Mononuclear cell (primary cell): ENCODE measurements at regions not wholly inside any gene's neighbourhood (a gene's known extent, or its start where the extent isn't known, plus 50 kb on each side); places are given as distances from the start of the nearest gene placed in this dataset.

Experiments
- H3K27me3 ChIP-seq: 2 replicates; pipeline ENCODE4 v1.6.0; 2011; ENCODE audit warnings: low read length, control low read depth; ENCODE audit not compliant: insufficient read depth
- H3K4me1 ChIP-seq: 2 replicates; pipeline ENCODE4 v1.5.1; 2011; ENCODE audit warnings: mild to moderate bottlenecking, low read length, control low read depth; ENCODE audit not compliant: insufficient read depth
- H3K4me3 ChIP-seq: 2 replicates; pipeline ENCODE4 v1.5.1; 2011; ENCODE audit warnings: mild to moderate bottlenecking, low read length, moderate library complexity
- H3K9me3 ChIP-seq: 2 replicates; pipeline ENCODE4 v1.5.1; 2011; ENCODE audit warnings: low read depth, mild to moderate bottlenecking, control low read depth, low read length

DNA sequence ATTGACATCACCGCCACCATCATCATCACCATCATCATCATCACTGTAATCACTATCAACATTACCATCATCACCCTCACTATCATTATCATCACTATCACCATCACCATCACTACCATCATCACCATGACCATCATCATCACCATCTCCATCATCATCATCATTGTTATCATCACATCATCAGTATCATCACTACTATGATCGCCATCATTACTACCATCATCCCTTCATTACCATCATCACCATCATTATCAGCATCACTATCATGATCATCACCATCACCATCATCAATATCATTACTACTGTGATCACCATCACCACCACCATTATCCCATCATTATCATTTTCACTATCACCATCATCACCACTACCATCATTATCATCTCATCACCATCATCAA is 368.3 kb downstream of the SEC14L1 start:
- H3K9me3 ChIP-seq, result peaks cover 8% of the 10 kb centered on the region
- H3K4me1 ChIP-seq, result no peaks in the 10 kb centered on the region

DNA sequence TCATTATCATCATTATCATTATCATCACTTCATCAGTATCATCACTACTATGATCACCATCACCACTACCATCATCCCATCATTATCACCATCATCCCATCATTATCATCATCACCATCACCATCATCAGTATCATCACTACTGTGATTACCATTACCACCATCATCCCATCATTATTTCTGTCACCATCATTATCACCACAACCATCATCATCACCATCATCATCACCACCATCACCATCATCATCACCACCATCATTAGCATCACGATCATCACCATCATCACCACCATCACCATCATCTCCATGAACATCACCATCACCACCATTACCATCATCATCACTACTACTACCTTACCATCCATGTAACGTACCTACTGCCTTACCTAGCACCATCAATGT is 368.8 kb downstream of the SEC14L1 start:
- Histone ChIP-seq H3K4me3 (no peak overlapping the region), H3K4me1 (no peaks in the 10 kb centered on the region), H3K27me3 (no peaks in the 10 kb centered on the region), H3K9me3 (peaks cover 8% of the 10 kb centered on the region)

More for the DNA sequence above, 368.3 kb downstream of the SEC14L1 start:
- no peak overlapping the region for H3K4me3 ChIP-seq
- H3K27me3 ChIP-seq, result no peaks in the 10 kb centered on the region

DNA sequence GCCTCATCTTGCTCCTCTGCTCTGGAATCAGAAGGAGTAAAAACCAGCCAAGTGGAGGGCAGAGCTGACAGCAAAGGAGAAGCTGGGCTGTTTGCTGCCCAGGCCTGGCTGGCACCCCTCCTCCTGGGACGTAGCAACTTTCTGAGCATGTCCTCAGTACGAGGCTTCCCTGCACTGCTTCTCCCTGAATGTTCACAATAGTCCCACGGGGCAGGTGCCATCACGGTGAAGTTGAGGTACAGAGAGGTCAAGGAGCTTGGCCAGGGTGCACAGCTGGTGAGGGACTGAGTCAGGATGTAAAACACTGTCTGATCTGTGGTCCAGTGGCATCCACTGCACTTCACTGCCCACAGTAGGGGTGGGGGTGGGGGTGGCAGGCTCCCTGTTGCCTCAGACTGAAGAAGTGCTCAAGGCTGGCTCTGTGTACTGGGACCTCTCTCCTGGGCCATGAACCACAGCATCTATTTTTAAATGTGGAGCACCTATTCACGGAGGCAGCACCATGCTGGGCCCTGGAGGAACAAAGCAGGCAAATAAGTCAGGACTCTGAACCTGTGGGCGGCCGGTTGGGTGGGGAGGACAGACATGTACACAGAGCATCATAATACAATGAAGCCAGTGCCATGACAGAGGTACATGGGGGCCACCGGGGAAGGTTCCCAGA is 369.5 kb downstream of the SEC14L1 start:
- H3K4me1 ChIP-seq, result no peaks in the 10 kb centered on the region
- H3K27me3 ChIP-seq, result no peaks in the 10 kb centered on the region
- H3K9me3 ChIP-seq, result peaks cover 8% of the 10 kb centered on the region
- no peak overlapping the region for H3K4me3 ChIP-seq

DNA sequence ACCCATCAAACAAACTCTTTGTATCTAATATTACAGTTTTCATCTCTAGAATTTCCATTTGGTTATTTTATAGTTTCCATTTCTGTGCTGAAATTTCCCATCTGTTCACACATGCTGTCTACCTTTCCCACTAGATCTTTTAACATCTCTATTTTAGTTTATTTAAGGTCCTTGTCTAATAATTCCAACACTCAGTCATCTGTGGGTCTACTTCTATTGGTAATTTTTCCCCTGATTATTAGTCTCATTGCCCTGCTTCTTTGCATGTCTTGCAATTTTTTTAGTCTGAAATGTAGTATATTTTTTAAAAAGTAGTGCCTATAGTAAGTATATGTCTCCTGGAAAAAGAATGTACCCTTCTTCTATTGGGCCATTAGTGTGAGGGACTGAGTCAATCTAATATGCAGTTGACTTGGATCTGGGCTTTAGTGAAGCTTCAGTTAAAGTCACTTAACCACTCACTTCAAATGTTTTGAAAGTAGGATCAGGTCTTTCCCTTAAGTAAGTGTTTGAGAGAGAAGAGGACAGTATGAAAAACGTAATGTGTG is 370.8 kb downstream of the SEC14L1 start:
- Histone ChIP-seq H3K4me1 (no peaks in the 10 kb centered on the region), H3K27me3 (no peaks in the 10 kb centered on the region), H3K4me3 (no peak overlapping the region), H3K9me3 (peaks cover 8% of the 10 kb centered on the region)

DNA sequence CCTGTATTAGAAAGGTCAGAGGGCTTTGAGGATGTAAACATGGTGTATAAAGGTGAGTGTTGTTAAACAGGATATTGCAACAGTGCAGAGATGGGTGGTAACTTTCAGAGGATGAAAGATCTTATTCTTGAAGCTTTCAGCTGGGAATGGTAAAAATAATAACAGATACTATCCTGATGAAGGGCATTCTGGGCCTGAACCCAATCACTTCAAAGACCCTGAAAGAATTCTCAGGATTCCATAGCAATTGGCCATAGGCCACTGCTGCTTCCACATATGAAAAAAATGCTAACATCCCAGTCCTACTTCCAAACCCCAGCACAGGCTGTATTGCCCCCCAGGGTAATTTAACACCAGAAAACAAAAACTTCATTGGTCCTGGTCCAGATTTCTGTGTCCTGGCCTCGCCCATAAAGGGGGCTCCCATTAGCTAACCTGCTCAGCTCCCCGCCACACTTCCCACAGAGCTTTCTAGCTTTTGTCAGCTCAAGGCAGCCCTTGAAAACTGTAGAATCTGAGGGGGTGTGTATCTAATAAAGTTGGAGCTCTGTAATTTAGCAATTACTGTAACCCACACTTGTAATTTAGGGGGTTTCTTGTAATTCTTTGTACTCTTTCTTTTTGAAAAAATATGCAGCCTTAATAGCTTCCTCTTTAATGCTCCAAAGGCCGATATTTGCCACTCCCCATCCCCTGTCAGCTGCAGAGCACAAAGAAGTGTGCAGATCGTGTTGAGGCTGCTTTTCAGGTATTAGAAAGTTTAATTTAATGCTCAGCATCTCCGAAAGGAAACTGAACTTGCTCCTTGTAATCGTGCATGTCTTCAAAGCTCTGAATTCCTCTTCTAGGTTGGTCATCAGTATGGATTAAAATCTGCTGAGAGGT is 371.5 kb downstream of the SEC14L1 start:
- H3K27me3 ChIP-seq, result no peaks in the 10 kb centered on the region
- H3K9me3 ChIP-seq, result peaks cover 8% of the 10 kb centered on the region
- no peaks in the 10 kb centered on the region for H3K4me1 ChIP-seq
- H3K4me3 ChIP-seq, result no peak overlapping the region

DNA sequence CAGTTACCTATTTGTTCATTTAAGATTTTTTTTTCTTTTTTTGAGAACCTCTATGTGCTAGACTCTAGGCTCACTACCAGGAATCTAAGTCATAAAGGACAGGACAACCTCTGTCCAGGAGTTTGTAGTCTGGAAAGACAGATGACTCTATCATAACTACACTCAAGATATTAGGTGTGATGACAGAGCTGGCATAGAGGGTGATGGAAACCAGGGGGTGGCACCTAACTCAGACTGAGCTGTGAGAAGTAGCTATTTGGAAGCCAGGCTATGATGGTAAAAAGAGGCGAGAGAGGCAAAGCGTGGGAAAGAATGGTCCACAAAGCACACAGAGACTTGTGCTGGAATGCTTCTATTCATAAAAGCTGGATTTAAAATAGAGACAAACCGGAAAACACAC is 372.3 kb downstream of the SEC14L1 start:
- Histone ChIP-seq H3K4me1 (no peaks in the 10 kb centered on the region), H3K9me3 (peaks cover 8% of the 10 kb centered on the region), H3K27me3 (no peaks in the 10 kb centered on the region), H3K4me3 (no peak overlapping the region)

DNA sequence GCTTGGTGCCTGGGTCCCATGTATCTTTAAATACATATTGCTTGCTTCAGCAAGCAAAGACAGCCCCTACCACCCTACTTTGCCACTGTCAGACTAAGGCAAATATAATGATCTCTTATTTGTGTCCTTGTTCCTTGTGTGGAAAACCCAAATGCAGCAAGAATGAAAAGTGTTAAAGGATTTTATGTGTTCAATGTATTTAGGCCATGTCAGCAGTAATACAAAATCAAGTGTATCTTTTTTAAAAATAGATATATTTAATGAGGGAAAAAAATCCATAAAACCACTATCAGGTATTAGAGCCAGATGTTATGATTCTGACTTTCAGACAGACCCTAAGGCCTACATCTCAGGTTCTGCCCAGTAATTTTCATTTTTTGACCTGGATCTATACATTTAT is 374.5 kb downstream of the SEC14L1 start:
- Histone ChIP-seq H3K27me3 (no peaks in the 10 kb centered on the region), H3K4me1 (no peaks in the 10 kb centered on the region), H3K9me3 (peaks cover 8% of the 10 kb centered on the region), H3K4me3 (no peak overlapping the region)

DNA sequence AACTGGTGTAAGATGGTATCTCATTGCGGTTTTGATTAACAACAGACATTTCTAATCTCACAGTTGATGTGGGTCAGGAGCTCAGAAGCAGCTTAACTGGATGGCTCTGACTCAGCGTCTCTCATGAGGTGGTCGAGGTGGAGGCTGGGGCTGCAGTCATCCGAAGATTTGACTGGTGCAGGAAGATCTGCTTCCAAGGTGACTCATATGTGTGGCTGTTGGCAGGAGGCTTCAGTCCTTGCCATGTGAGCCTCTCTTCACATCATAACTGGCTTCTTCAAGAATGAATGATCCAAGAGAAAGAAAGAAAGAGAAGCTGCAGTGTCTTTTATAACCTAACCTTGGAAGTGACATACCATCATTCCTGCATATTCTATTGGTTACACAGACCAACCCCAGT is 376.1 kb downstream of the SEC14L1 start:
- Histone ChIP-seq H3K4me3 (no peak overlapping the region), H3K9me3 (peaks cover 1% of the 10 kb centered on the region), H3K4me1 (no peaks in the 10 kb centered on the region), H3K27me3 (no peaks in the 10 kb centered on the region)

DNA sequence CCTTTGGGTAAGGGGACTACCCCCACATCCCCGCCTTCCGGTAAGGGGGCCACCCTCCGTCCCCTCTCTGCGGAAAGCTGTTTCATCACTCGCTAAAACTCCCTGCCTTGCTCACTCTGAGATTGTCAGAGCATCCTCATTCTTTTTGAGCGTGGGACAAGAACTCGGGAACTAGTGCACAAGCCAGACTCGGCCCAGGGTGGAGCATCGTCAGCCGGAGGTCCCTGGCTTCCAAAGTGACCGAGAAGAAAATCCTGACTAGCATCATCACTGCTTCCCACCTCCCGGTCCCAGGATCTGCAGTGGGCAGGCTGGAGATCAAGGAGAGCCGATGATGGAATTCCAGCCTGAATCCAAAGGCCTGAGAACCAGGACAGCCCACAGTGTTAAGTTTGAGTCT is 380.3 kb downstream of the SEC14L1 start:
- Histone ChIP-seq H3K9me3 (no peaks in the 10 kb centered on the region), H3K4me3 (no peak overlapping the region), H3K27me3 (no peaks in the 10 kb centered on the region), H3K4me1 (no peaks in the 10 kb centered on the region)

DNA sequence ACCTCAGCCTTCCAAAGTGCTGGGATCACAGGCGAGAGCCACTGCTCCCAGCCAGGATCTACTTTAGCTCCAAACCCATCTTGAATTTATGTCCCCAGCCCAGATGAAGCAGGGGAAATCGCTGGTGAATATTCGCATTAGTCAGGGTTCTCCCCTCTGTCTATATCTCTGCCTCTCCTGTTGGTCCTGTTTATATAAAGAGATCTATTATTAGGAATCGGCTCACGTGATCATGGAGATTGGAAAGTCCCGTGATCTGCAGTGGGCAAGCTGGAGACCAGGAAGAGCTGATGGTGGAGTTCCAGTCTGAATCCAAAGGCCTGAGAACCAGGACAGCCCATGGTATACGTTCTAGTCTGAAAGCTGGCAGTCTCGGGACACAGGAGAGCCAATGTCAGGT is 382.8 kb downstream of the SEC14L1 start:
- H3K4me1 ChIP-seq, result no peaks in the 10 kb centered on the region
- no peaks in the 10 kb centered on the region for H3K9me3 ChIP-seq
- no peaks in the 10 kb centered on the region for H3K27me3 ChIP-seq
- no peak overlapping the region for H3K4me3 ChIP-seq

DNA sequence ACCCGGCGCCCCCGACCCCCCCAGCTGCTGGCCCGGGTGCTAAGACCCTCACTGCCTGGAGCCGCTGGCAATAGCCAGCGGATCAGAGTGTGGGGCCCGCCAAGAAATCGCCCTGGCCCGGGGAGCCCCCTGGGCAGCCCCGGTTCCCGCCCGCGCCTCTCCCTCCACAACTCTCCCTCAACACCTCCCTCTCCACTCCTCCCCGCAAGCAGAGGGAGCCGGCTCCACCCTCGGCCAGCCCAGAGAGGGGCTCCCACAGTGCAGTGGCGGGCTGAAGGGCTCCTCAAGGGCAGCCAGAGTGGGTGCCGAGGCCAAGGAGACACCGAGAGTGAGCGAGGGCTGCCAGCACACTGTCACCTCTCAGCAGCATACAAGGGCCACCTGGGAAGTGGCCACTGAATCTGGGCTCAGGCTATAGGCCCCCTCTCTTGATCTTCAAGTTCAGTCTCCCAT is 385.5 kb downstream of the SEC14L1 start:
- H3K27me3 ChIP-seq, result peaks cover 13% of the 10 kb centered on the region
- H3K4me1 ChIP-seq, result peaks cover 7% of the 10 kb centered on the region
- H3K9me3 ChIP-seq, result no peaks in the 10 kb centered on the region
- H3K4me3 ChIP-seq, result no peak overlapping the region

DNA sequence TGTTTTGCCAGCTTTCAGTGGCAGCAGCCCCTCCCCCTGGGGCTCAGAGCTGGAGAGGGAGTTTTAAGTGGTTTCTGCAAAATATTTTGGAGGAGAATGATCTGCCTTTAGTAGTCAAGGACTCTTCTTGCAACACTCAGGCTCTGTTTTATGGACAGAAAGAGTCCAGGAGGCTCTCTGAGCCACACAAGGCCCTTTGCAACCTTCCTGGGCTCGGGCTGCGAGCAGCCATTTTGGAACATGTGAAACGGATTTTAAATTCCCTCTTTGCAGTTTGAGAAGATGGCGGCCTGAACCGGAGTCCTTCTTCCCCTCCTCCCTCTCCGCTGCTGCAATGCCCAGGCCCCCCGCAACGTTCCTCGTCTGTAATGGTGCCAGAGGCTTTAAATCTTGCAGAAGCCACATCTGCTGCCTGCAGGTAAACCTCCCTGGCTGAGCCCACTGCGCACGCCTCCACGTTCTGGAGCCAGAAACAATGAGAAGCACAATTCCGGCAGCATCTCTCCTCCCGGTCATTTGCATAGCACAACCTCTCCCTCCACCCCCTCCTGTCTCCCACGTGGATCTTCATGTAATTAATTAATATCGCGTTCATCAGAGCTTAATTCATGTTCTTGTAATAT is 386.1 kb downstream of the SEC14L1 start:
- Histone ChIP-seq H3K9me3 (no peaks in the 10 kb centered on the region), H3K27me3 (peaks cover 13% of the 10 kb centered on the region), H3K4me3 (no peak overlapping the region), H3K4me1 (peaks cover 7% of the 10 kb centered on the region)

DNA sequence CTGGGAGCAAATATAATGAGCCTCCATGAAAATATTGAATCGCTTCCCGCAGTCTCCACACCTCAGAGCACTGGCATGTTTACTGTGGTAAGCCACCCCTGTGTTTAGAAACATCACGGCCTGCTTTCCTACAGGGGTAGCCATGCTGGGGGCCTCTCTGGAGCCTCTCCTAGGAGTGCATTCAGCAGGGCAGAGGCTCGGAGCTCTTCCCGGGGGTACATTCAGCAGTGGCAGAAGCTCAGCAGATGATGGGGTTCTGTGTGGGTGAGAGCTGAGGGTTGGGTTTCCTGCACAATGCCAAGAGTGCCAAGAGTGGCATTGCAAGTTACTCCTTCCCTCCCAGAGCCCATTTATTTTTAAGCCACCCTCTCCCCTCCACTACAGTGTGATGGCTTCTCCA is 386.6 kb downstream of the SEC14L1 start:
- Histone ChIP-seq H3K4me1 (peaks cover 7% of the 10 kb centered on the region), H3K9me3 (no peaks in the 10 kb centered on the region), H3K27me3 (peaks cover 13% of the 10 kb centered on the region), H3K4me3 (no peak overlapping the region)

DNA sequence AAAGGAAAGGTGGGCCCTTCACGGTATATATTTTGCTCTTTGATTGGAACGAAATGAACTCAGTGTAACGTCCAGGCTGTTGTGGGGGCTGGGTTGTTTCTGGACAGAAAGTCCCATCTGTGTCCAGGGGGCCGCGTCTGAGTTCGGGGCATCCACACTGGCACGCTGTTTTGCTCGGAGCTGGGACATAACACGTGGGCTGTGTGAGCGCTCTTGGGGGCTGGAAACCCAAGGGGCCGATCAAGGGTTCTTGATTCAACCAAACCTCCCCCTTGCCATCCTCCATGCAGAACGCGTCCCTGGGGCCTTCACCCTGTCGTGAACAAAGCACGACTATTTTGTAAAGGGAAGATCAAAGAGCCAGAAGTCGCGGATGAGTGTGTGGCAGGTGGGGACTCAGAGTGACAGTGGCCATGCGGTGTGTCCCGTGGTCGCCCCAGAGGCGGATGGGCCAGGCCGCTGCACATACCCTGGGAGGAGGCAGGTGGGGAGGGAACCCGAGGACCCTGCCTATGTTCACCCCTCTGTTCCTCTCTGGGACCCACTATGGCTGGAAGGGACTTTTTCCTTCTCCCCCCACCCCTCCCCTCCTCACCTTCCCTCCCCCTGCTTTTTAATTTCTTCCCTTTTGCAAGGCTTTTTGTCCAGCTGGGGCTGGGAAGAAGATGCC is 387.2 kb downstream of the SEC14L1 start:
- Histone ChIP-seq H3K4me1 (peaks cover 7% of the 10 kb centered on the region), H3K4me3 (no peak overlapping the region), H3K9me3 (no peaks in the 10 kb centered on the region), H3K27me3 (peaks cover 13% of the 10 kb centered on the region)
